HPDE6-E6E7 (cell line): ENCODE measurements at regions not wholly inside any gene's neighbourhood (a gene's known extent, or its start where the extent isn't known, plus 50 kb on each side); places are given as distances from the start of the nearest gene placed in this dataset.

Experiments used
- DNase-seq: peaks from one replicate; pipeline ENCODE4 v3.0.0; 2011; ENCODE audit warnings: missing footprints; ENCODE audit errors: extremely low spot score

- peak; percentile 47 for DNase-seq
These were observed 79.4 kb upstream of the ATP11B start for GRCh38 chr3:182713743-182714517.

GRCh38 chr3:182715006-182715405 lies 78.3 kb upstream of the ATP11B start:
- DNase-seq, result no peak

- DNase-seq, result no peak
These were observed 77.1 kb upstream of the ATP11B start for GRCh38 chr3:182716114-182716688.

GRCh38 chr3:182717216-182717615 lies 76.1 kb upstream of the ATP11B start:
- DNase-seq, result no peak

GRCh38 chr3:182722907-182723306 lies 70.4 kb upstream of the ATP11B start:
- DNase-seq, result no peak

GRCh38 chr3:182723596-182723995 lies 69.7 kb upstream of the ATP11B start:
- no peak for DNase-seq

- no peak for DNase-seq
These were observed 67.7 kb upstream of the ATP11B start for GRCh38 chr3:182725372-182726251.

GRCh38 chr3:182726258-182727142 lies 66.8 kb upstream of the ATP11B start:
- DNase-seq, result no peak

GRCh38 chr3:182728238-182728637 lies 65.1 kb upstream of the ATP11B start:
- no peak for DNase-seq

- no peak for DNase-seq
These were observed 63.2 kb upstream of the ATP11B start for GRCh38 chr3:182729903-182730674.

GRCh38 chr3:182730675-182731042 lies 62.6 kb upstream of the ATP11B start:
- no peak for DNase-seq

GRCh38 chr3:182731764-182732163 lies 61.5 kb upstream of the ATP11B start:
- DNase-seq, result no peak

GRCh38 chr3:182732232-182733015 lies 60.9 kb upstream of the ATP11B start:
- DNase-seq, result no peak

- DNase-seq, result no peak
These were observed 57.6 kb upstream of the ATP11B start for GRCh38 chr3:182735672-182736071.

- no peak for DNase-seq
These were observed 55.5 kb upstream of the ATP11B start for GRCh38 chr3:182737825-182738224.

GRCh38 chr3:182738583-182739411 lies 54.5 kb upstream of the ATP11B start:
- DNase-seq, result peak; percentile 76

GRCh38 chr3:182739619-182740018 lies 53.7 kb upstream of the ATP11B start:
- DNase-seq, result no peak

- DNase-seq, result peak; percentile 73
These were observed 52.6 kb upstream of the ATP11B start for GRCh38 chr3:182740710-182741109.

GRCh38 chr3:182741214-182741613 lies 52.1 kb upstream of the ATP11B start:
- no peak for DNase-seq
